ENCODE measurements at regions not wholly inside any gene's neighbourhood (a gene's known extent, or its start where the extent isn't known, plus 50 kb on each side); places are given as distances from the start of the nearest gene placed in this dataset.

DNA sequence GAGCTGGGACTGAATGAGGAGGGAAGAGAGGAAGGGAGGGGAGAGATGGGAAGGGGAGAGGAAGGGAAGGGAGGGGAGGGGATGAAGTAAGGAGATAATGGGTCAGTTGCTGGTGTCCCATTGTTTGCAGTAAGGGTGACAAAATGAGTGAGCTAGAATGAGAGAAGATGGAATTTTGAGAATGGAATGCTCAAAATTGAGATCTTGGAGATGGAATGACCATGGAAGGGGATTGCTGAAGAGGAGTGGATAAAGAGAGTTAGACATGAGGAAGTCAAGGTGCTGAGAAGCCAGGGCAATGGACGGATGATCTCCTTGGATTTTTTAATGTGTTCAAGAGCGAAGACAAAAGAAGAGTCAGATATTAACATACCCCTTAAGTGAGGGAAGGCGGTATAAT, 80.5 kb upstream of the SSTR4 start:
- no peak overlapping the region for H4K5ac ChIP-seq (ENCODE audit: insufficient read length, low read depth, low read length)
- H3K9ac ChIP-seq (ENCODE audit: extremely low read depth, insufficient read length, low read length), result no peak overlapping the region
- no peaks in the 10 kb centered on the region for H3K79me1 ChIP-seq (ENCODE audit: insufficient read depth, low read depth, low read length, poor library complexity, severe bottlenecking)
- no peak overlapping the region for H2BK20ac ChIP-seq (ENCODE audit: low read depth, low read length, poor library complexity, severe bottlenecking)
- no peaks in the 10 kb centered on the region for H3K27me3 ChIP-seq (ENCODE audit: insufficient read depth, low read length)
- H3K14ac ChIP-seq (ENCODE audit: insufficient read depth, low read length), result no peak overlapping the region
- TF ChIP-seq, protein P1, sequence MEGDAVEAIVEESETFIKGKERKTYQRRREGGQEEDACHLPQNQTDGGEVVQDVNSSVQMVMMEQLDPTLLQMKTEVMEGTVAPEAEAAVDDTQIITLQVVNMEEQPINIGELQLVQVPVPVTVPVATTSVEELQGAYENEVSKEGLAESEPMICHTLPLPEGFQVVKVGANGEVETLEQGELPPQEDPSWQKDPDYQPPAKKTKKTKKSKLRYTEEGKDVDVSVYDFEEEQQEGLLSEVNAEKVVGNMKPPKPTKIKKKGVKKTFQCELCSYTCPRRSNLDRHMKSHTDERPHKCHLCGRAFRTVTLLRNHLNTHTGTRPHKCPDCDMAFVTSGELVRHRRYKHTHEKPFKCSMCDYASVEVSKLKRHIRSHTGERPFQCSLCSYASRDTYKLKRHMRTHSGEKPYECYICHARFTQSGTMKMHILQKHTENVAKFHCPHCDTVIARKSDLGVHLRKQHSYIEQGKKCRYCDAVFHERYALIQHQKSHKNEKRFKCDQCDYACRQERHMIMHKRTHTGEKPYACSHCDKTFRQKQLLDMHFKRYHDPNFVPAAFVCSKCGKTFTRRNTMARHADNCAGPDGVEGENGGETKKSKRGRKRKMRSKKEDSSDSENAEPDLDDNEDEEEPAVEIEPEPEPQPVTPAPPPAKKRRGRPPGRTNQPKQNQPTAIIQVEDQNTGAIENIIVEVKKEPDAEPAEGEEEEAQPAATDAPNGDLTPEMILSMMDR (conservative IDR thresholded peaks at IDR 0.05), result no peak
- H3K79me2 ChIP-seq (ENCODE audit: insufficient read depth, low read length), result no peaks in the 10 kb centered on the region
- no peak overlapping the region for H2BK5ac ChIP-seq (ENCODE audit: insufficient read length, low read length)
- H3K4me1 ChIP-seq (ENCODE audit: insufficient read depth, low read length), result no peaks in the 10 kb centered on the region
- H3K23ac ChIP-seq (ENCODE audit: insufficient read length, low read depth, low read length), result no peak overlapping the region
- H3K27ac ChIP-seq (ENCODE audit: insufficient read length, low read depth, low read length), result no peak overlapping the region
- no peak overlapping the region for H2AK5ac ChIP-seq (ENCODE audit: insufficient read length, low read length)
- H4K8ac ChIP-seq (replicated peaks; ENCODE audit: insufficient read length, low read depth, low read length), result no peak overlapping the region
- H2AFZ ChIP-seq (ENCODE audit: low read length), result no peak overlapping the region
- Mint-ChIP-seq H3K4me3 (no peak overlapping the region), H3K36me3 (ENCODE audit: insufficient read depth in 1 of 3, low read depth in 3 of 3) (no peaks in the 10 kb centered on the region), H3K27ac (no peak overlapping the region), H3K27me3 (ENCODE audit: low read depth) (peaks cover 5% of the 10 kb centered on the region), H3K9me3 (no peaks in the 10 kb centered on the region), H3K4me1 (0 out of 4 replicates have a peak, but pooled peaks cover 0 to 2% of the 10 kb centered on the region in 2 experiments)
- H2BK15ac ChIP-seq (ENCODE audit: low read depth, low read length), result no peak overlapping the region
- H3K18ac ChIP-seq (ENCODE audit: insufficient read length, low read depth, low read length), result no peak overlapping the region
- no peaks in the 10 kb centered on the region for H4K20me1 ChIP-seq (ENCODE audit: control insufficient read depth, insufficient read depth, insufficient read length)
- H3K56ac ChIP-seq (ENCODE audit: insufficient read length, low read depth, low read length), result no peak overlapping the region
- WGBS (ENCODE audit: extremely low coverage, insufficient read length, low lambda C conversion rate), result no CpG with 5 or more reads among the region's 3 CpGs
- H3T11ph ChIP-seq (ENCODE audit: low read length), result no peak overlapping the region
- no peak overlapping the region for H2BK120ac ChIP-seq (ENCODE audit: low read depth, low read length, poor library complexity, severe bottlenecking)
- H4K91ac ChIP-seq (ENCODE audit: insufficient read length, low read depth, low read length), result no peak overlapping the region
- no peaks in the 10 kb centered on the region for H3K9me3 ChIP-seq (ENCODE audit: control insufficient read depth, low read depth, low read length)
- no peak overlapping the region for H3K4ac ChIP-seq (ENCODE audit: low read depth, low read length)
- no peak overlapping the region for H2BK12ac ChIP-seq (ENCODE audit: insufficient read length, low read depth, low read length)
- H3K23me2 ChIP-seq (ENCODE audit: insufficient read length, low read depth, low read length, poor library complexity, severe bottlenecking), result no peaks in the 10 kb centered on the region
- H3K4me2 ChIP-seq (ENCODE audit: insufficient read depth, insufficient read length, low read length), result no peak overlapping the region
- DNase-seq, result no peak
